AG04450 (cell line): ENCODE measurements at regions not wholly inside any gene's neighbourhood (a gene's known extent, or its start where the extent isn't known, plus 50 kb on each side); places are given as distances from the start of the nearest gene placed in this dataset.

Experiments used
- CTCF ChIA-PET: fragments of 300-600, 350-600 bp; formaldehyde crosslinking; extraction: SDS; loops from one replicate; lab custom pipeline; 2022; ENCODE audit warnings: antibody characterized with exemption, inconsistent platforms; lab: Charles Lee
- POLR2A ChIA-PET: fragments of 350-600 bp; formaldehyde crosslinking; extraction: SDS; loops from one replicate; lab custom pipeline; 2021; ENCODE audit warnings: antibody characterized with exemption, inconsistent platforms; lab: Yijun Ruan, JAX
- DNase-seq: peaks from one replicate; pipeline ENCODE4 v3.0.0-alpha.2; 2011; ENCODE audit warnings: low read depth, low spot score
- H3K27ac ChIP-seq: one replicate; pipeline ENCODE4 v1.5.1; 2012; ENCODE audit warnings: low read depth, low read length, control low read depth
- H3K27me3 ChIP-seq: one replicate; pipeline ENCODE4 v1.6.0; 2012; ENCODE audit warnings: low read length; ENCODE audit not compliant: control insufficient read depth, insufficient read depth
- H3K4me3 ChIP-seq: 2 replicates; pipeline ENCODE4 v1.5.1; 2011; ENCODE audit warnings: mild to moderate bottlenecking, low read depth, low read length, control low read depth
- H3K9me3 ChIP-seq: 2 replicates; pipeline ENCODE4 v1.5.1; 2012; ENCODE audit warnings: low read length; ENCODE audit not compliant: control insufficient read depth, insufficient read depth
- CTCF ChIP-seq: IDR thresholded peaks from 2 replicates; pipeline ENCODE4 v1.5.1; 2011; ENCODE audit warnings: low read depth, low read length, control low read depth, inconsistent platforms

DNA sequence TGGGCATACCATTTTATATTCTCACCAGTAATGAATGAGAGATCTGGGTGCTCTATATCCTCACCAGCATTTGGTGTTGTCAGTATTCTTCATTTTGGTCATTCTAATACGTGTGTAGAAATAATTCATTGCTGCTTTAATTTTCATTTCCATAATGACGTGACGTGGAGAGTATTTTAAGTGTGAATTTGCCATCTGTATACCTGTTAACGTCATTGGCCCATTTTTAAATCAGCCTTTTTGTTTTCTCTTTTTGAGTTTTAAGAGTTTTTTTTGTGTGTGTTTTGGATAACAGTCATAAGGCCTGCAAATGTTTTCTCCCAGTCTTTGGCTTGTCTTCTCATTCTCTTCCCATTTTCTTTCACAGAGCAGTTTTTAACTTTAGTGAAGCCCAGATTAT lies 74.4 kb upstream of the SYT1 start:
- no peak for TF ChIP-seq CTCF
- Histone ChIP-seq H3K27ac (no peak overlapping the region), H3K4me3 (no peak overlapping the region), H3K9me3 (peaks cover 3% of the 10 kb centered on the region; the same call in 1 of the 2 replicates), H3K27me3 (no peaks in the 10 kb centered on the region)
- no peak for DNase-seq
- ChIA-PET CTCF (no interaction called here), POLR2A (no interaction called here)

DNA sequence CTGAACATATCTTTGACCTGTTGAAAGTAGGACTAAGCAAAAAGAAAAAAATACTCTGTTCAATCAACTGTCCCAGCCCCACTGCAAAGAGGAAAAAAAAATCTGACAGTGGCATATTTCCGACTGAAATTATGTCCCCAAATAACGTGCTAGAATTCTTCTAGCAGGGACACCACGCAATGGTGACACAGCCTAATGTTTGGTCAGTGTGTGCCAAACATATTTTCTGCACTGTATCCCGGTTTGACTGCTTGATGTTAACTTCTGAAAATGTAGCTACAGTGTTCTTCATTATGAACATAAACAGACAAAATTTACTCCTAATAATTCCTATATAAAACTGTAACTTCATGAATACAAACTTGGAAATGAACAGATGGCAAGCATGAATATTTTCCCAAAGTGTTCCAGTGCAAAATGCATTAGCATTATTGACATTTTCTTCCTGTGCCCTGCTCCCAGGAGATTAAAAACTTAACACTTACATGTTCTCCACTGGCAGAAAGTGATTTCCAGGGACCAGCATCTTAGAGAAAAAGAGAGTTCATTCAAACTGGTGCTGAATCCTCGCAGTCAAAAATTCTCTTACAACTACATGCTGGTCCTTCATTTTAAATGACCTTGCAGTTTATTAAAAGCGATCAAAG lies 72.4 kb upstream of the SYT1 start:
- no peak for TF ChIP-seq CTCF
- Histone ChIP-seq H3K4me3 (no peak overlapping the region), H3K27me3 (no peaks in the 10 kb centered on the region), H3K27ac (no peak overlapping the region), H3K9me3 (peaks cover 3% of the 10 kb centered on the region; the same call in 1 of the 2 replicates)
- ChIA-PET CTCF (no interaction called here), POLR2A (no interaction called here)
- no peak for DNase-seq

DNA sequence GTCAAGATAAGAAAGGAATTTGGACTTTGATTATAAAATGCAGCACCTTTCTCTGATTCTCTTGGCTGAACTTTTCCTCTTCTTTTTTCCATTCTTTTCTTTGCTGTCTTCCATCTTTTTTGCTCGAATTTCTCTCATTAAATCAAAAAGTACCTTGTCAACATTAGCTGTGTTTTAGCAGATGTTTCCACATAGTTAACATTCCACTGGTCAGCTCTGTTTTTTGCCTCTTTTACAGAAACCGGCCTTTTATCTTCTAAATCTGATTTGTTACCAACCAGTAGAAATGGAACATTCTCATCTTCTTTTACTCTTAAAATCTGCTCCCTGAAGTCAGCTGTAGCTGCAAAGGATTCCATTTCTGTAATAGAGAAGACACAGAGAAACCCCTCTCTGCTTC lies 71.1 kb upstream of the SYT1 start:
- Histone ChIP-seq H3K27me3 (no peaks in the 10 kb centered on the region), H3K4me3 (no peak overlapping the region), H3K9me3 (peaks cover 3% of the 10 kb centered on the region; the same call in 1 of the 2 replicates), H3K27ac (no peak overlapping the region)
- POLR2A ChIA-PET, result no interaction called here
- CTCF ChIA-PET, result no interaction called here
- DNase-seq, result no peak
- no peak for TF ChIP-seq CTCF

DNA sequence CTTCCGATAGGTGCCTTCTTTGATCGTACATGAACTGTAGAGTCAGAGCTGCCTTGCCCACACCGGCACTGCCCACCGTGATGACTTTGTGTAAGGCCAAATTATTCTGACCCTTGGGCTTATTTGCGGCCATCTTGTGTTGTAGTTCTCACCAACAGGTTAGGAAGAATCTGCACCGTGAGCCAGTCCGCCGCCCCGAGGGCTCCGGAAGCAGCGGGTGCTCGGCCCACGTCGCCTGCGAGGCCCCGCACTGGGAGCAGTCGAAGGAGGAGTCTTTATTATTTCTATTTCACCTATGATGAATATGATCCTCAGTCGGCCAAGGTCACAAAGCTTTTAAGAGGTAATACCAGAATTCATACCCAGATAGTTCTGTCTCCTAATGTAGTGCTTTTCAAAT lies 70.6 kb upstream of the SYT1 start:
- TF ChIP-seq CTCF, result no peak
- Histone ChIP-seq H3K4me3 (no peak overlapping the region), H3K27me3 (no peaks in the 10 kb centered on the region), H3K27ac (no peak overlapping the region), H3K9me3 (peaks cover 3% of the 10 kb centered on the region; the same call in 1 of the 2 replicates)
- no peak for DNase-seq
- ChIA-PET CTCF (no interaction called here), POLR2A (no interaction called here)

- Histone ChIP-seq H3K27me3 (no peaks in the 10 kb centered on the region), H3K27ac (no peak overlapping the region), H3K9me3 (peaks cover 3% of the 10 kb centered on the region; the same call in 1 of the 2 replicates), H3K4me3 (no peak overlapping the region)
- DNase-seq, result no peak
- ChIA-PET CTCF (no interaction called here), POLR2A (no interaction called here)
- TF ChIP-seq CTCF, result no peak
Observed at GRCh38 chr12:78795934-78796445, 68.6 kb upstream of the SYT1 start.
